NK-92 treated with Interleukin-12 subunit alpha and Interleukin-12 subunit beta, amount 100 ng/mL, for 24 hours (cell line): ENCODE measurements at regions not wholly inside any gene's neighbourhood (a gene's known extent, or its start where the extent isn't known, plus 50 kb on each side); places are given as distances from the start of the nearest gene placed in this dataset.

ENCODE experiments used
- DNase-seq: peaks from one replicate; lab custom pipeline; 2025; lab: John Stamatoyannopoulos, UW

- DNase-seq = no peak
These were observed 170.1 kb upstream of the DDX18 start for GRCh38 chr2:117644403-117644802.

GRCh38 chr2:117645458-117645857, 169.0 kb upstream of the DDX18 start:
- no peak for DNase-seq

DNA sequence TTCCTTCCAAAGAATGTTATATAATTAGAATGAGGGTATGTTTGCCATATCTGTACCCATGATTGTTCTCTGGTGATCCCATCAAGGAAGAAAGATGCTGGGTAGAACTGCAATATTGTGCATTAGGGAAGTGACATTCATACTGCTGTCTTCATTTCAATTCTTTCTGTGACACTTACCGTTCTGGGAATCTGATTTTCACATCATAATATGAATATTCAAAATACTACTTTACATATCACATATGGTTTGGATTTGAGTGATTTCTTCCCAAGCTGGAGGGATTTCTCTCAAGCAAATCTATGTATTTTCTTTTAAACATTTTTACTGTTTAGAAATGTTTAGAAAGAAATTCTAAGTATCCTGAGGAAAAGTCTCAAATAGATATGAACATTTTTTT, 168.4 kb upstream of the DDX18 start:
- no peak for DNase-seq

DNA sequence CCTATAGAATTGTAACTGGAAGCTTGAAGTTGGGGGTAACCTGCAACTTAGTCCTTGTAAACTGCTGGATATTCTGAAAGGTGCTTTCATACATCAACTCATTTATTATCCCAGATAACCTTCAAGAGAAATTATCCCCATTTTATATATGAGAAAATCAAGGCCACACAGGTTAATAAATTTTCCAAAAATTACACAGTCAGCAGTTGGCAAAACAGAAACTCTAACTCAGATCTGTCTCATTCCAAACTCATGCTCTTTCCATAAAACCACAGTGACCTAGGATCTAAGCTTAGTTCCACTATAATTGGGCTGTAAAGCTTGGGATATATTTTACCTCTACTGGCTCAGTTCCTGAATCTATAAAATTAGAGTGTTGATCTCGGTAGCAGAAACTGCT, 167.6 kb upstream of the DDX18 start:
- DNase-seq = no peak

DNA sequence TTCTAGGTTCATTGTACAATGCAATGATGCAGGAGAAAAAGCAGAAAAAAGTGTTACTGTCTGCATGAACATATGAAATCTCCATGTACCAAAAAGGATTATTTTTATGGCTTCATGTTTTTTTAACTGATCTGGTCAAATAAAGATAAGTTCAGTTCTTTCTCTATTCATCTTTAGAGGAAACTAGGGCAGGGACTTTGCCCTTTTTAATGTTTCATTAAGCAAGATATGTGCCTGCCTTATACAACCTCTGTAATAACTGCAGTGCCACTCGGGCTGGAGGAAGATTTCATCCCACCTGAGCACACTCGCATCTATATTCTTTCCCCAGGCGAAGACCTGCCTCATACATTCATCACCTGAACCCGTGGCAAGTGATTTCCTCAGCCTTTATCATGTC, 157.9 kb upstream of the DDX18 start:
- DNase-seq = no peak

GRCh38 chr2:117661619-117662018, 152.9 kb upstream of the DDX18 start:
- no peak for DNase-seq

- no peak for DNase-seq
These were observed 140.3 kb upstream of the DDX18 start for GRCh38 chr2:117674172-117674571.

DNA sequence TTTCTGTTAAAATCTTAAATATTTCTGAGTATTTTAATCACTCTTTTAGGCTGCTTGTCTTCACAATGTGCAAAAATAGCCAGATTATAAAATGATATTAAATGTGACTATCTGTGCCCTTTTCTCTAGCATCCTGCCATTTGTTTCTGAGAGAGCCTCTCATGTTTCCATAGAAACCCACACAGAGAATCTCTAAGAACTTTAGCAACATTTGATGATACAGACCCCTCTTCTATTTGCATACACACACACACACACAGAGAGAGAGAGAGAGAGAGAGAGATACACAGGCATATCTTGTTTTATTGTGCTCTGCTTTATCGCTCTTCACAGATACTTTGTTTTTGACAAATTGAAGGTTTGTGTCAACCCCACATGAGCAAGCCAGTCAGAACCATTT, 134.5 kb upstream of the DDX18 start:
- no peak for DNase-seq

DNA sequence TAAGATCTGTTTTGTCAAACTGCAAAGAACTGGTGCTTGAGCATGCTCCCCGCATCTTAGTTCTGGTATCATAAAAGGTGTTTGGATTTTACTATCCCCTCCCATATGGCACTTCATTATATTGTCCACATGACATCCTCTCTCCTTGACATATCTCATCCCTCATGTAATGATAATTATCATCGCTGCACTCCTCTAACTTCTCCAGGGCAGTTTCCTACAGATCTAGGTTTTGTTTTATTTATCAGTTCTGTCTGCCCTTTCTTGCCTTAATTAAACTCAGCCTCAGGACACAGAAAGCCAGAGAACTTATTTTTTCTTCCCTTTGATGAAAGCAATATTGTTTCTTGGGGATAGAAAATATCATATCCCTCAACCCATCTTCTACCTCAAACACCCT, 129.6 kb upstream of the DDX18 start:
- DNase-seq = no peak

DNA sequence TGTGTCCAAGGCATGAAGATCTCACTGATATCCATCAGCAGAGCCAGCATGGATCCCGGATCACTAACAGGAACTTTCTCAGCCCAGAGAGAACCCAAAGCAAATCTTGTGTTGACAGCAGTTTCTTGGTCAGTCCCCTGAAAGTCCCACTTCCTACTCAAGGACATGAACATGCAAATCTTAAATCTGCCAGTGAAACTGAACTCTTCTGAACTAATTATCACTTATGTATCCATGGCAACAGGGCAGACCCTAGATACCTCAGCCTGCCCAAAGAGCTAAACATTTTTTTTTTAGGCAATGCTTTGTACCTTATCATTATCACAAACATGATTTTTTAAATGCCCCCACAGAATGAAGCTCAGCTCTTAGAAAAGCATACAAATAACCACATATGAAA, 127.8 kb upstream of the DDX18 start:
- no peak for DNase-seq

DNA sequence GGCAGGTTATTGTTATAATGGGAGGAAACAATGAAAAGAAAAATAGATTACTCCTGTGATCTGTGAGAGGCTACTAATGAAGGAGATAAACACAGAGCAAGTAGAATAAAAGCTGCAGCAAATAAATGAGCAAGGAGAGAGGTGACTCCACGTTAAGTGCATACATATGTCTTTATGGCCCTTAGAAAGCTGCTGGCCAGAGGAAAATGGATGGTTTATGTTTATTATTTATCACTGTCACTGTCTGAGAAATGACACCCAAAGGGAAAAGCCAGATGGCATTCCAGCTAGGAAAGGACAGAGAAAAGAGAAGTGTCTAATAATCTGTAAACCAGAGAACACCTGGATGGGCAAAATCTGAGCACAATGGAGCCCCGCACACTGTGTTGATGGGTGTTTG, 122.9 kb upstream of the DDX18 start:
- no peak for DNase-seq

DNA sequence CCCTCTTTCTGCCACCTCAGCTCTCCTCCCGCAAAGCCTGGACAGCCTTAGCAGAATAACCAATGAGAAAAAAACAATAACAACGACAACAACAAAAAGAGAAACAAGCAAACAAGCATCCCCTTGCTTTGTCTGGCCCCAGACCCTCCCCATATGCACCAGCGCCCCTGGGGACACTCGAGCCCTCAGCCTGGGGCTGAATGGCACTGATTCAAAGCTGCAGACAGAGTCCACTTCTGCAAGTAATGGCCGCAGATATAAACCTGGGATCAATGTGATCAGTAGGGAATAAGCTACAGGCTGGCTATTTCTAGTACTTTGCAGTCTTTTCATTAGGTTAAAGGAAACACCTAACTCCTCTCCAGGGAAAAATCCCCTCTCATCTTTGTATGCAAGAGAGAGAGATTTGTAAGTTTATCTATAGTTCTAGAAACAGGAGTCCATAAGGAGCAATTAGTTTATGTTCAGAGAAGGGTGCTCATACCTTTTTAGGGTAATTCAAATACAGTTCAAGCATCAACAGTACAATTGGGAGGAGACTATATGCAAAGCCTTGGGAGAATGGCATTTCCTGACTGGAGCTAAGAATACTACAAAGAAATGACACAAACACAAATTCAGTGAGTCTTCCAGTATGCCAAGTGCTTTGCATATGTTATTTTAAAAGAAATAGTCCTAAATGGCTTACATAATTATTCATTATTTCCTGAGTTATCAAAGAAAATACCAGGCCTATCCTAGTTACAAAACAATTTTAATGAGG, 122.3 kb upstream of the DDX18 start:
- DNase-seq = no peak

- no peak for DNase-seq
These were observed 121.3 kb upstream of the DDX18 start for GRCh38 chr2:117693154-117693553.

GRCh38 chr2:117693651-117694050, 120.8 kb upstream of the DDX18 start:
- no peak for DNase-seq

DNA sequence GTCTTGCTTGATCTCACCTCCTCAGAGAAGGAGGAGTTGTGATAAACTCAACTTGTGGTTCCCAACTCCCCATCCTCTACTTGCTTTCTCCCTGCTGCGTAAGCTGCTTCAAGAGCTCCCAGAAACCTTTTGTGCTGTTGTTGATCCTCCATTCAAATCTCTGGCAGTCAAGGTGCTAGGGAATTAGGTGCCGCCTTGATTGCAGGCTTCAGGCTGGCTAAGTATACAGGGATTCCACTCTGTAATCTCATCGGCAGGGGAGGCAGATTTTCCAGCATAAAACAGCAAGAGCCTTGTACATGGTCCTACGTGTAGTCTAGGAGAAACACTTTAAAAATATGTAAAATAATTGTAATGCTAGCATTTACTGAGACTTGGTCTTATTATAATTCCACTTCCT, 116.2 kb upstream of the DDX18 start:
- no peak for DNase-seq

DNA sequence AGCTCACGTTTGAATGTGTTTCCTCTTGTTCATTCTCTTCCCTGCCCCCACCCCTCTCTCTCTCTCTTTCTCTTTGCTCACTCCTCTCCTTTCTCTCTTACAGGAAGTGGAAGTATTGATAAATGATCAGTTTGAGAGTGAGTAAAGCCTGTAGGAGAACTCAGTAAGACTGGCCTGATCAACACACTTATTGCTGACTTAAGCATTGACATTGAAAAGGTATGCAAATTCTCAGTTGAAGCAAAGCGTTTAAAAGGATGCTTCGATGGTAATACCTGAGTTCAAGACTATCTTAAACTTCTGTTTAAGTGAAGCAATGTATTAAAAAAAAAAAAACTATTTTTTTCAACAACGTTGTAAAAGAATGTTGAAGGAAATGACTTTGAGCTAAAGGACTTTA, 115.7 kb upstream of the DDX18 start:
- DNase-seq = no peak

DNA sequence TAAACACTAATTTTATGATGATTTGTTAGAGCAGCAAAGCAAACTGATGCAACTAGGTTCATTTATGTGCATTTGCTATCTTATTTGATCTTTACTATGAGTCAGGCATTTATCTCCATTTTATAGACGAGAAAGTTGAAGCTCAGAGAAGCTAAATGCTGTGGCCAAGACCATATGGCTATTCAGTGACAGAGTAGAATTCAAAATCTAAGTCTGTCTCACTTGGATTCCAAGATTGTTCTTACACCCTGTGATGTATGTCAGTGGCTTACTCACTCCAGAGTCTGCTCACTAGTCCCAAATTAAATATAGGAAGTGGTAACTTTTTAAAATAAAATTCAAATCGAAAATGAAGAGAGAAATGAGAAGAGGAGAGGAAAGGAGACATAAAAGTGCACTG, 114.0 kb upstream of the DDX18 start:
- DNase-seq = no peak

GRCh38 chr2:117701365-117701764, 113.1 kb upstream of the DDX18 start:
- no peak for DNase-seq

DNA sequence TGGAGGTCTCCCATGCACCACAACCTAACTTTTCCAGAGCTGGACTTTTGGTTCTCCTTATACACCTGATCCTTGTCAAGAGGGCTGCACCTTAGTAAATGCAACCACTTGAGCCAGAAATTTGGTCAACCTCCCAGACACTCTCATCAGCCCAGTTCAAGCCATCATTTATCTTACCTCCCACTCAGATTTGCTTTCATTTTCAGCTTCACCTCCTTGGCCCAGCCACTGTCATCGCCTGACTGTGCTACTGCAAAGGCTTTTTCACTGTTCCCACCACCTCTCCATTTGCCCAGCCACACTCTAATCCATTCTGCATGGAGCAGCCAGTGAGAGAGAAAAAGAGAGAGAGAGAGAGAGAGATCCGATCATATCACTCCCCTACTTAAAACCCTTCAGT, 112.4 kb upstream of the DDX18 start:
- DNase-seq = no peak

DNA sequence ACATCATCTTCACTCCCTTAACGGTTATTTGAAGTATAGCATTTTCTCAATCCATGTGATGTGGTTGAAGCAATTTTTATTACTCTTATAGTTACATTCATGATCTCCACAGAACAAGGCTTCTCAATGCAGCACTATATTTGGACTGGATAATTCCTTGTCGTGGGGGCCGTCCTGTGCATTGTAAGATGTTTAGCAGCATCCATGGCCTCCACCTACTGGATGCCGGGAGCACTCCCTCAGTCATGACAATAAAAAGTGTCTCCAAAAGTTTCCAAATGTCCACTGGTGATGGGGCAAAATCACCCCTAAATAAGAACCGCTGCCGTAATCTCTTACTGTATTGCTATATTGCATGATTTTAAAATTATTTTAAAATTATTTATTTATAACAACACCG, 110.6 kb upstream of the DDX18 start:
- no peak for DNase-seq

GRCh38 chr2:117704818-117705217, 109.7 kb upstream of the DDX18 start:
- no peak for DNase-seq

GRCh38 chr2:117707874-117708273, 106.6 kb upstream of the DDX18 start:
- no peak for DNase-seq

GRCh38 chr2:117712684-117713083, 101.8 kb upstream of the DDX18 start:
- no peak for DNase-seq

DNA sequence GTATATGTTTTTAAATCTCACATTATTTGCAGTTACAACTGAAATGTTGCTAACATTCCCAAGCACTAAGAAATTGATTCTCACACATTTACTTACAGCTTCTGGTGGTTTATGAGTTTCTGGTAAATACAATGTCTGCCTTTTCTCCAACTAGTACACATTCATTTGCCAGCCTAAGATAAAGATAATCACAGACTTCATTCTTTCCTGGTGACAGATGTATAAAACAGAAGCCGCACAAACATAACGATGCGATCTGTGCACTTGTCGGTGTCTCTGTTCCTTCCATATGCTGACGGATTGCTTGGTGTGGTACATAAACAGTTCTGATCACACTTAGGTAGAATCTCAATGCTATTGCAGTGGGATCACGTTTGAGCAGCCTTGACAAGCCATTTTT, 100.4 kb upstream of the DDX18 start:
- DNase-seq = no peak
